ENCODE measurements at regions not wholly inside any gene's neighbourhood (a gene's known extent, or its start where the extent isn't known, plus 50 kb on each side); places are given as distances from the start of the nearest gene placed in this dataset.

DNA sequence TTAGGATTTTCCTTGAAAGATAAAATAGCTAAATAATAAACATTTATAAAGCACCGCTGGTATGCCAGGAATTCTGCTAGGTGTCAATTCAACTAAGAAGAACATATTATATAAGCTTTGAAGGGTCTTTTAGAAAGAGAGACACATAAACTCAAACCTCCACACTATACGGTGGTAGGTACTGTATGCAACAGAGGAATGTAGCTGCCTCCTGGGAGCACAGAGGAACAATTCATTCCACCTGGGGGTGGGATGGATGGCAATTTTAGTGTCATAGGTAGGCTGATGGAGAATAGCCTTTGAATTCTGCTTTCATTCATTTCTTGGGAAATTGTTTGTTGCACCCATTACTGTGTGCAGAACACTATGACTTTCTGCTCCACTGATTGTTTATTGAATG, 447.1 kb upstream of the MAP3K7 start:
- TF ChIP-seq, protein P1, sequence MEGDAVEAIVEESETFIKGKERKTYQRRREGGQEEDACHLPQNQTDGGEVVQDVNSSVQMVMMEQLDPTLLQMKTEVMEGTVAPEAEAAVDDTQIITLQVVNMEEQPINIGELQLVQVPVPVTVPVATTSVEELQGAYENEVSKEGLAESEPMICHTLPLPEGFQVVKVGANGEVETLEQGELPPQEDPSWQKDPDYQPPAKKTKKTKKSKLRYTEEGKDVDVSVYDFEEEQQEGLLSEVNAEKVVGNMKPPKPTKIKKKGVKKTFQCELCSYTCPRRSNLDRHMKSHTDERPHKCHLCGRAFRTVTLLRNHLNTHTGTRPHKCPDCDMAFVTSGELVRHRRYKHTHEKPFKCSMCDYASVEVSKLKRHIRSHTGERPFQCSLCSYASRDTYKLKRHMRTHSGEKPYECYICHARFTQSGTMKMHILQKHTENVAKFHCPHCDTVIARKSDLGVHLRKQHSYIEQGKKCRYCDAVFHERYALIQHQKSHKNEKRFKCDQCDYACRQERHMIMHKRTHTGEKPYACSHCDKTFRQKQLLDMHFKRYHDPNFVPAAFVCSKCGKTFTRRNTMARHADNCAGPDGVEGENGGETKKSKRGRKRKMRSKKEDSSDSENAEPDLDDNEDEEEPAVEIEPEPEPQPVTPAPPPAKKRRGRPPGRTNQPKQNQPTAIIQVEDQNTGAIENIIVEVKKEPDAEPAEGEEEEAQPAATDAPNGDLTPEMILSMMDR (IDR thresholded peaks at IDR 0.05): no peak
- no peak for TF ChIP-seq POLR2A (IDR thresholded peaks at IDR 0.05)
